GM18868 (cell line): ENCODE measurements at regions not wholly inside any gene's neighbourhood (a gene's known extent, or its start where the extent isn't known, plus 50 kb on each side); places are given as distances from the start of the nearest gene placed in this dataset.

Experiments
- ATAC-seq: cut with Tn5 transposase; IDR thresholded peaks from one replicate; pipeline ENCODE4 v1.9.1; 2021; ENCODE audit warnings: mild to moderate bottlenecking, moderate library complexity; ENCODE audit not compliant: unreplicated experiment

DNA sequence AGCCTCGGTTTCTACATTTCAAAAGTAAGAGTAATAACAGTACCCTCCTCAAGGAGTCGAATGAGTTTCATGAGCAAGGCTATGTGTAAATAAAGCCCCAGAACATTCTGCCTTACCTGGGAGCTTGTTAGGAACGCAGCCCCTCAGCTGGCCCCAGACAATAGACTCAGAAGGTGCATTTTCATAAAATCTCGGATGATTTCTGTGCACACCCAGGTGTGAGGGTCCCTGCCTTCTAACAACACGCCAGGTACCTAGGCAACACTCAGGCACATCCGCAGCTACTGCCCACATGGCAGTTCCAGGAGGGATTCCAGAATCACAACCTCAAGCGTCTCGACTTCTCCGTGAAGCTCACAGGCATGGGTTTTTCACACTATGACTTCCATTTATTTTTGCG is 226.5 kb upstream of the CDH4 start:
- no peak for ATAC-seq

DNA sequence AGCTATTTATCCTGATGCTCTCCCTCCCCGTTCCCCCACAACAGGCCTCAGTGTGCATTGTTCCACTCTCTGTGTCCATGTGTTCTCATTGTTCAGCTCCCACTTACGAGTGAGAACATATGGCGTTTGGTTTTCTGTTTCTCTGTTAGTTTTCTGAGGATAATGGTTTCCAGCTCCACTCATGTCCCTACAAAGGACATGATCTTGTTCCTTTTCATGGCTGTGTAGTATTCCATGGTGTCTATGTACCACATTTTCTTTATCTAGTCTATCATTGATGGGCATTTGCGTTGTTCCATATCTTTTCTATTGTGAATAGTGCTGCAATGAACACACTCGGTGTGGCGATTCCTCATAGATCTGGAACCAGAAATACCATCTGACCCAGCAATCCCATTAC is 225.9 kb upstream of the CDH4 start:
- no peak for ATAC-seq

DNA sequence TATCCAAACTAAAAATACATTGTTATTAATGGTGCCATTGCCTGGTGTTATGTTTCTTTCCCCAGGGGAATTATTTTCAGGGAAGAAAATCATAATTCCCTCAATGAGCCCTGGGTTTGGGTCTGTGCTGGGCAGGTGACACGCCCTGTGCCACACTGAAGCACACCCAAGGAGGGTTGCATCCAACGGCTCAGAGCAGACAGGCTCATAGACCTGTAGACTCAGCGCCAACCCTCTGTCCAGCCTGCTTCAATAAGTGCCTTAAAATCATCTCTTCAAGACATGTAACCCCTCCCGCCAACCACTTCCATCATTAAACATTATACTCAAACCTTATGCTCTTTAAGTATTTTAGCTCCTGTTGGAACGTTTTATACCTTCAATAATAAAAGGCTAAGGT is 225.3 kb upstream of the CDH4 start:
- ATAC-seq: no peak

DNA sequence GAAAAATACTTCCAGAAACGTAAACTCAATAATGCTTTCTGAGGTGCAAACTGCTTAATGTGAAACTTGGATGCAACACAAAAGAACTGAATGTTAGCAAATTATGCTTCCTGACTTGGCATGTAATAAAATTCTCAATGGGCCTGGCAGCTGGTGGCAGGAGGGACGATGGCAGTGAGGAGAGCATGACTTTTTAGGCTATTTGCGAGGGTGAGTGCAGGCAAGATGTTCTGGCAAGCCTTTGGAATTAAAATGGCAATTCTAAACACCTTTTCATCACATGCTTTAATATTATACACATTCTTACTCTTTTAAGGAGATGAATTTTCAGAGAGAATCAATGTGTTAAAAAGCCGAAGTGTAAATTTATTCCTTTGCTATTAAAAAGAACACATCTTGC is 224.8 kb upstream of the CDH4 start:
- no peak for ATAC-seq

DNA sequence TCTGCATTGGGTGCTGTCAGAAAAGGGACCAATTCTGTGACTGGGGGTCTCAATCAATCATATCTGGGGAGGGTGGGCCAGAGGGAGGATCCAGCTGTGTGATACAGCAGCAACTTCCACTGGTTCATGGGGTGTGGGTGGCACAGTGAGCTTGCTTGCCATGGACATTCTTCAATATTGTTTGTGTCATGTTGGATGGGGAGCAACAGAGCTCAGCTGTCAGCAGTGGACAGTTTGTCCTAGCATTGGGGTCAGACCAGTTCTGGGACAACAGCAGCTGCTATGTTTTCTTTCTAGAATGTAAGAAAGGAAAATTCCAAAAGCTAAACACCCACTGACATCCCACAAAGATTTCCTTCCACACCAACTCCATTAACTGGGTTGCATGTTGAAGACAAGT is 221.9 kb upstream of the CDH4 start:
- ATAC-seq: no peak

DNA sequence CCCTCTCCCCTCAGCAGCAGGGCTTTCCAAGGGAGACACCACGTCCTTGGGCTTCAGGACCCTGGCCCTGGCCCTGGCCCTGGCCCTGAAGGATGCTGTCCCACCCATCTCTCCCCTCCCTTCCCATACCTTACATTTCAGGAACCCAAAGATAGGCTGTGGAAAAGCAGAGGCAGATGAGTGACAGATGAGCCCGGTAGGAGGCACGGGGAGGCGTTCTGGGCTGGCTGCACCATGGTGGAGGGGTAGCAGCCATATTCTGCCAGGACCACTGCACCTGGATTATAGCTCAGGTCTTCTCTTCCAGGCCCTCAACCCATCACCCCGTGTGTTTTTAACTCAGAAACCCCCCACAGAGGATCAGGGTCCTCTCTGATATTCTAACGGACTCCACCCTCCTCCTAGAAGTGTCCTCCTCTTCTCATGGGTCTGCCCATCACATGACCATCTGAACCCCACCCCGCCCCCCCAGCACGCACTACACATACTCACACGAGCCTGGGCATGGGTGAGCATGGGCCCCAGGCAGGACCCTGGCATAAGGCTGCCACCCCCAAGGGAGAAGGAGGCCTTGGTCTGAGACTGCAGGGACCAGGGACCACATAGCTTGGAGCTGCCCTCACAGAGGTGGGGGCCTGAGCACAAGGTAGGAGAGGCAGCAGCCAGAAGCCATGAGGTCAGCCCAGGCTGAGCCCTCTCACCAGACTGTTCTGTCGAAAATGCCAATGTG is 220.8 kb upstream of the CDH4 start:
- ATAC-seq: no peak

DNA sequence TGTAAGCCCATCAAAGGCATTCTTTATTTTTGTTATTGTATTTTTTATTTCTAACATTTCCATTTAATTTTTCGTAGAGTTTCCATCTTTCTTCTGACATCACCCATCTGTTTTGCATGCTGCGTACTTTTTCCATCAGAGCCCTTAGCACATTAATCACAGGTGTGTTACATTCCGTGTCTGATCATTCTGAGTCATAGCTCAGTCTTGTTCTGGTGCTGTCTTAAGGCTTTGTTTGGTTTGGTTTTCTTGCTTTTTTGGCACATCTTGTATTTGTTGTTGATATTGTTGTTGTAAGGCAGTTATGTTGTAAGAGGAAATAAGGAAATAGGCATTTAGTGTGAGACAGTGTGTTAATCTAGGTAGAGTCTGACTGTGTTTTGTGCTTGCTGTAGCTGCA is 214.6 kb upstream of the CDH4 start:
- no peak for ATAC-seq

DNA sequence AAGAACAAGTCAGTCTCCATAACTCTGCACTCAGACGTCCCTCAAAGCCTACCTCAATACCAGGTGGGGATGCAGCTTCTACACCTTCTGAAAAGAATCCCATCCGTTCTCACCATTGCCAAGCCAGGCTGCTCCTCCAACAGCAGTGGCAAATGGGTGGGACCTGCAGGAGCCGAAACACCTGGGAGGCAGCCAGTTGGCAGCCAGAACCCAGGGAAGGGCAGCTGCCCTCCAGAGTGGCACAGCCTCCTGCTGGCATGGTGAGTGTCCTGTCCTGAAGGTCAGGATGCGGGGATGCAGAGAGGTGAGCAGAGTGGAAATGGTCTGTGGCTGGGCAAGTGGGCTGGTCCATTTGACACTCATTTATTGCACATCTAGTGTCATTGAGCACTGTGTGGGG is 210.6 kb upstream of the CDH4 start:
- ATAC-seq: no peak

DNA sequence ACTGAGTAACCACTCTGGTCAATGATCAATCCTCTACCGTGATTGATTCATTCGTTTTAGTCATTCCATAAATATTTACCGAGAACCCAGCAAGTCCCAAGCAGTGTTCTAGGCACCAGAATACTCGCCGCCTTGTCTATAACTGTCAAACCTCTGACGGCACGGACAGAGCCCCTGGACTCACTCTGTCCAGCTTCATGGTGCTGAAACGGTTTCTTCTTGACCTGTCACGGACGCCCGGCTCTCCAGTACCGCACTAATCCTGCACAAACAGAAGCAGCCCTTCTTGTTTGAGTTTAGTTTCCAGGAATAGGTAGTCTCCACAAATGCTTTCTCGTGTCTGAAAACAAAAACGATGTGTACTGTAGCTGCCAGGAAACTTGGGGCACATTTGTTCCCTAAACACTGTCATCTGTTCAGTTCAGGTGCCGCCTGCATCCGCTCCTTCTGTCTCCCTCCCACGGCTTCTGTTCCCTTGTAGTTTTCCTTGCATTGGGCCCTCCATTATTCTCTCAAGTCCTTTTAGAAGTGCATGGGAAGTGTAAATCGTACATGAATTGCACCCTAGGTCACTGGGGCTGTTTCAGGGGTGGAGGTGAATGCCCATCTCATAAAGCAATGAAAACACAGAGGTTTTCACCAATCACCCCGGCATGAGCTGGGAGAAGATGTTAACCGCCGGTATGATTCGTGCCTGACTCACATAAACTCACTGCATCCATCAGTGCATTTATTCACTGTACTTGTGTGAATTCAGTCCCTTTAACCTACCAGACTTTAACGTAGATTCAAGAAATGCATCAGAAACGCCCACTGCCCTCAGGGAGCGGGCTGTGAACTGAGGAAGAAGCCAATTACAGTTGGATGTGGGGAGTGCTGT is 209.3 kb upstream of the CDH4 start:
- no peak for ATAC-seq

DNA sequence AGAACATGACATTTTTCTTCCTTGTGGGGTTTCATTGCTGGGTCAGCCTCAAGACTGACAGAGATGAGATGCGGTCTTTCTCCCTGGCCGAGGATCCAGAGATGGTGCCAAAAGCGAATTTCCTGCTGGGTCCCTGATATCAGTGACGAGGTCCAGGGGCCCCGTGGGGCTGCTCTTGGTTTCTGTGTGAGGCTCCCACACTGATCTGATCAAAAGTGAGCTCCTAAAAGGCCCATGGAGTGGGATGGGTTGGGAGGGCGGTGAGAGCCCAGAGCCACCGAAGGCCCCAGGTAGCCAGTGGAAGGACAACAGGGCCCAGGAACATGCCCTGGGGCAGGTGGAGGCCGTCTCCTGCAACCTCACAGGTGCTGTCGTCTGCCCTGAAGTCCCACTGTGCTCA is 208.4 kb upstream of the CDH4 start:
- ATAC-seq: no peak

DNA sequence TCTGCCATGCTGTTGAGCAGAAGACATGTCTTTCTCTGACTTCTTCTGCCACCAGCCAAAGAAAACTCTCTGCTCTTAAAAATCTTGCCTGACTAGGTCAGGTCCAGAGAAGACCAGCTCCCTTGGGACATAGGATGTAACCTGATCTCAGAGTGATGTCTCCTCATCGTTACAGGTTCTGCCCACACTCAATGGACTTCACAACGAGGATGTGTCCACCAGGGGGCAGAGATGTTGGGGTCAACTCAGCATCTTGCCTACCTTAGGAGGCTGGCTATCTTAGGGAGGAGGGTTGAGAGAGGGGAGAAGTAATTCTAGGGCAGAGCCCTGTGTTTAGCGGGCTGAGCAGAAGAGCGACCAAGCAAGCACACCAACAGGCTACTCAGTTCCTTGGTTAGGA is 207.6 kb upstream of the CDH4 start:
- no peak for ATAC-seq

DNA sequence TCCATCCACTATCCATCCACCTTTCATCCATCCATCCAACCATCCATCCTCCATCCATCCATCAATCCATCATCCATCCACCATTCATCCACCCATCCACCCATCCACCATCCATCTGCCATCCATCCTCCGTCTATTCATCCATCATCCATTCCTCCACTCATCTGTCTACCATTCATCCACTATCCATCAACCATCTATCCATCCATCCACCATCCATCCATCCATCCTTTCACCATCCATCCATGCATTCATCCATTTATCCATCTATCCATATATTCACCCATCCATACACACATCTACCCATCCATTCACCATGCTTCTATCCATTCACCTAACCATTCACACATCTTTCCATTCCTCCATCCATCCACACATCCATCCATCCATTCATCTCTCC is 207.0 kb upstream of the CDH4 start:
- no peak for ATAC-seq

DNA sequence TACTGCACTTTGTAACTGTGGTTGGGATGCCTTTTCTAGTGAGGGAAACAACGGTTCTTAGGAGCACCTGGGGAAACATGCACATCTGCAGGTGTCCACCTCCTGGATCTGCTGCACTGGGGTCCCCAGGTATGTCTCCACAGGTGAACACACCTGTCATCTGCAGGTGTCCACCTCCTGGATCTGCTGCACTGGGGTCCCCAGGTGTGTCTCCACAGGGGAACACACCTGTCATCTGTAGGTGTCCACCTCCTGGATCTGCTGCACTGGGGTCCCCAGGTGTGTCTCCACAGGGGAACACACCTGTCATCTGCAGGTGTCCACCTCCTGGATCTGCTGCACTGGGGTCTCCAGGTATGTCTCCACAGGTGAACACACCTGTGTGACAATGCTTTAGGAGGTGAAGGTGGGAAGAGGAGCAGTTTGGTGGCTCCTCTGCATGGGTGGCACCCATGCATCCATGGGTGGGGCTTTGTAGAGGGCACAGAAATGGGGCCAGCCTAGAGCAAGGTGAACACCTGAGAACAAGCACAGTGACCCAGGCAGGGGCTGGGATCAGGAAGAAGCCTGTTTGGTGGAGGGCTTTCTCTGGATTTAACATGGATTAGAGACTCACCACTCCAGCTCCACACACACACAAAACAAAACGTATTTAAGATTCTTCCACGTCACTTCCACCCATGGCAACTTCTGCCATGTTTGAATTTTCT is 206.0 kb upstream of the CDH4 start:
- ATAC-seq: no peak

DNA sequence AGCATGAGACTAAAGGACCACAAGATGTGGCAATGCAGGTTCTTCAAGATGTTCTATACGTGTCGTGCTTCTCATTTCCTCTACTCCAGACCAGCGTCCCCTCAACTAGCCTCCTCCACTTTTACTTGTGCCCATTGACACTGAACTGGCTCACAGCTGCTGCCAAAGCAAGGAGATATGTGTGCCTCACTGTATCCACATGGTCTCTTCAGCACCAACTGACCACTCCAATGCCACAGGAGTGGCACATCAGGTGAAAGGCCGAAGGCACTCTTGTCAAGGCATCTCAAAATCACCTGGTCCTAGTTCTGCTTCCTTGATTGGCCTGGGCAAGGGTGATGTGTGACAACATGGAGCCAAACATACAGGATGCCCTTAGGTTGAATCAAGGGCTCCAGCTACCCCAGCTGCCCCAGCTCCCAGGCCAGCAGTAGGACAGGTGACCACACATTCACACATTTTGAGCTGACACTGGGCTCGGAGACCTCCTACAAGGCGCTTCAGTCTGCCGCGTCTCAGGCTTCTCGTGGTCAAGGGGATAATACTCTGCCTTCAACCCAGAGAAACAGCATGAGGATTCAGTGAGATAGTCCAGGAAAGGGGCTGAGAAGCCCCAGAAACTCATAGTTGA is 205.2 kb upstream of the CDH4 start:
- ATAC-seq: no peak

DNA sequence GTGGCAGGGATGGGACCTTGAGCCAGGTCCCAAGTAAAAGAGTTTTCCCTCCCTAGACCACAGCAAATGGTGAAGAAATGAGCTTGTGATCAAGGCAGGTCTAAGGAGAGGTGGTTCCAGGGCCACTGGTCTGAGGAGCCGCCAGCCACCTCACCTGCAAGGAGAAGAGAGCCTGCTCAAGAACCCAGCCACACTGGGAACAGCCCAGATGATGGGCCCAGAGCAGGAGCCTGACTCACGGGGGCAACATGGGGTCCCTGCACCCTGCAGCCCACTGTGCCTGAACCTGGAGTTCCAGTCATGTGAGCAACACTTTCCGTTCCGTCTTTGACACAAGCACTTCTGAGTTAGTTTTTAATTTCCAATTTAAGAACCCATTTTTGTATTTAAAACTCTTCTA is 204.5 kb upstream of the CDH4 start:
- no peak for ATAC-seq

DNA sequence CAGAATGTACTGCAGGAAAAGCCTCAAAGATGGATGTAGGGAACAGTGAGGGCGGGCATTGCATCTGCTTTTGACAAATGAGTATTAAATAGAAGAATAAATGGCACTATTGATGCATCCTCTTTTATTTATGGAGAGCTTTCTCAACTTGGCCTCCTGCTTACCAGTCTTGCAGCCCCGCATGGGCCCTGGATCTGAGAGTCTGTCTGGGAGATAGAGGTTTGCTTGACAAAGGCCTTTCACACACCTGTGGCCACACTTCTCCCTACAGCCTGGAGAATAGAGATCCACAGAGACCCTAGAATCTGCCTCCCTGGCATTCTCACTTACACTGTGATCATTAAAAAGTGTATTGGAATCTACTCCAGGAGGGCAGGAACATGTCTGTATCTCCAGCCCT is 203.8 kb upstream of the CDH4 start:
- no peak for ATAC-seq

DNA sequence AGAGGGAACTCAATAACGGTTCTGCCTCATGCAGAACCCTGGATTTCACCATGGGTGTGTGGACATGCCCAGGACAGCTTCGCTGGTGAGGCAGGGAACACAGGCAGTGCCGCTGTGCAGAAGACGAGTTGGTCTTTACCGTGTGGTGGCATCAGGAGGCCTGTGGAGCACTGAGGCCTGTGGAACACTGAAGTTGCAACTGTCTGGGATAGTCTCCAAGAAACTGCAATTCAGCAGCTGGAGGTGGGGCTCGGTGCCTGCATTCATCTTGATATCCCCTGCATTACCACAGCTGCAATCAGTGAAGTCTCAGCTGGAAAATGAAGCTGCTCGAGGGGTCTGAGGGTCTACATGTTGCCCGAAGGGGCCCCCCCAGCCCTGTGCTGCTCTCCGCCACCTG is 202.4 kb upstream of the CDH4 start:
- no peak for ATAC-seq

DNA sequence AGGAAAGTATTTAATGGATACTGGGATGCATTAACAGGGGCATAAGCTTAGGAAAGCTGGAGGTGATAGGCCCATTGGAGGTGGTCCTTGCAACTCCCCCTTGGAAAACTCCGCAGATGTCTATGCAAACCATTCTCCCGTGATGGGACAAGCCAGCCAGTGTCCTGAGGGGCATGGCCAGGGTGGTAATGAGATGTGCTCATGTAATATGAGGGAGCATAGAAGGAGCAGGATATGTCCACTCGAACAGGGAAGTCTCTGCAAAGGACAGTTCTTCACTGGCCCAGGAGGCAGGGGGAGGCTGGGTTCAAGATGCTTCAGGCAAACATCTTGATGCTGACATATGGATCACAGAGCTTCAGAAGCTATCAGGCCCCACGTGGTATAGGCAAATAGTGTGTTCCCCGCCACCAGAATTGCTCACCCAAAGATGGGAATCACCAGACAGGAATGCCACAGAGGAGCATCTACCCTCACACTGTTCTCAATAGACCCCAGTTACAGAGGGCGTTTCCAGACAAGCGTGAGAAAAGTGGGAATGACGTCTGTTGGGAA is 201.6 kb upstream of the CDH4 start:
- ATAC-seq: no peak

DNA sequence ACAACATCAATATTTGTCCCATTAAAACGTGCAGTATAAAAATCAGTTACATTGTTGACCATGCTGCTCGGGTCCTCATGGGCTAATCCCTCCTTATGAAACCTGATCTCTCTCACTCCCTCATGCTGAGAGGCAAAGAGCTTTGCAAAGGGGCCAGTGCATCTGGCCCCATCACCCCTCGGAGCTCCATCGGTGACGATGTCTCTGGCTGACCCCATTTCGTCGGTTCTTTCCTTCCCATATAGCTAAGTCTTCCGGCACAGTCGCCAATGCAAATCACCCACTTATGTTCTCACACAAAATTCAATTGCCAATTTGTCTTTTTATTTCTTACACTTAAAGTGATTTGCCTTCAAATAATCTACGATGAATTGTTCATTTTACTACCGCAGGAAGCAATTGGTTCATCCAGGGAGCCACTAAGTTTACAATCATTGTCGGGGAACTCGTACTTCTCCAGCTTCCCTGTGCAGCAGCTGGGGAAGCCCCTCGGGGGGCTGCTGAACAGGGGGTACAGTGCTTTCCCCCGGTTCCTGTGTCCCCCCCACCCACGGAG is 199.8 kb upstream of the CDH4 start:
- ATAC-seq: no peak

DNA sequence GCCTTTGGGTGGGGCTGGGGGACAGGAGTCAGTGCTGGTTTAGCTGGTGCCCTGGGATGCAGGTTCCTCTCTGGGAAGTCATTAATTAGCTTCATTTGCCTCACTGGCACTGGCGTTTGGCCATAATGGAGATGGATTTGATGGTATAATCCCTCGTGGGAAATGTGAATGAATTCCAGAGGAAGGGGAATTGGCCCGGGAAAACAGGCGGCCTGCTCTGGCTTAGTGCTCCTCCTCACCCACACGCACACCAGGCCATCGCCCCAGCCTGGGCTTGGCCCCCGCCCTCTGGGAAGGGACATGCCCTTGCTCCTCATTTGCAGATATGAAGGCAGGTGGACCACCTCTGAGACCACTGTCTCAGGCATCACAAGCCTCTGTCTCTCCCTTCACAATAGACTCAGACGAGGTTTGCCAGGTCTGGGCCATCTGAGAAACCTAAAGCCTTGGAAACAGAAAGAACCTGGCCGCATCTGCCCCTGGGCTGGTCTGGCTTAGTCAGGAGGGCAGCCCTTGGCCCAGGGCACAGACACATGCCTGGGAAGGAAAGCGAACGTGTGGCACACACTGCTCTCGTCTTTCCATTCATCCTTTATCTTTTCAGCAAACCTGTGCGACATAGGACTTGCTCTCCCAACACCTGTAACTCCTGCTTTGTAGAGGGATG is 199.2 kb upstream of the CDH4 start:
- ATAC-seq: no peak
